GM19372 (cell line): ENCODE measurements at regions not wholly inside any gene's neighbourhood (a gene's known extent, or its start where the extent isn't known, plus 50 kb on each side); places are given as distances from the start of the nearest gene placed in this dataset.
"Not testable (repeated sequence)": the region's sequence is repeated elsewhere in the genome, so short reads cannot be mapped to it uniquely, and the experiment has no call there.

ENCODE experiments used
- ATAC-seq: cut with Tn5 transposase; IDR thresholded peaks from one replicate; pipeline ENCODE4 v1.9.1; 2021; ENCODE audit warnings: mild to moderate bottlenecking, low read depth, moderate library complexity; ENCODE audit not compliant: unreplicated experiment

- no peak for ATAC-seq
These were observed 144.2 kb upstream of the RAPGEF2 start for GRCh38 chr4:158958489-158959270.

DNA sequence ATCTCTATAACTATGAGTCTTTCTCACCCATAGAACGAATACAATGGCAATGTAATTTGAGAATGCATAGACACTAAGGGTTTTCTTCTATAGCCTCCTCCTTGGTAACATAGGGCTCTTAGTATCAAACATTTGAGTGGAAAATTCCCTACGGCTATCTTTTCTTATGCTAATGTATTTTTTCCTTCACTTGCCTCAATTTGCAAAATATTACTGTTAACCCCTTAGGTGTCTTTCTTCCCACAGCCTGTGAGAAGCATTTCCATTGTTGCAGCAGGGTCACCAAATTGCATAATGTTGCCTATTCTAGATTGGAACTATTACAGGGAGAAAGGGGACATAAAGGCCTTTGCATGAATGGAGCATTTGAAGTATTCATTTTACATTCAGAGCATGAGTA lies 140.5 kb upstream of the RAPGEF2 start:
- ATAC-seq: no peak

DNA sequence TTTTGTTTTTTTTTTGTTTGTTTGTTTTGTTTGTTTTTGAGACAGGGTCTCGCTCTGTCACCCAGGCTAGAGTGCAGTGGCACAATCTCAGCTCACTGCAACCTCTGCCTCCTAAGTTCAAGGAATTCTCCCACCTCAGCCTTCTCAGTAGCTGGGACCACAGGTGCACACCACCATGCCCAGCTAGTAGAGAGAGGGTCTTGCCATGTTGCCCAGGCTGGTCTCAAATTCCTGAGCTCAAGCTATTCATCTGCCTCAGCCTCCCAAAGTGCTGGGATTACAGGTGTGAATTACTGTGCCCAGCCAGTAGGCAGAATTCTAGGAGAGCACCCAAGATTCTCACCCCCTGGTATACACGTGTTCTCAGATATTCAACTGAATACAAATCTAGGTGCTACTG lies 139.6 kb upstream of the RAPGEF2 start:
- not testable (repeated sequence) for ATAC-seq

- no peak for ATAC-seq
These were observed 138.7 kb upstream of the RAPGEF2 start for GRCh38 chr4:158964114-158964727.

DNA sequence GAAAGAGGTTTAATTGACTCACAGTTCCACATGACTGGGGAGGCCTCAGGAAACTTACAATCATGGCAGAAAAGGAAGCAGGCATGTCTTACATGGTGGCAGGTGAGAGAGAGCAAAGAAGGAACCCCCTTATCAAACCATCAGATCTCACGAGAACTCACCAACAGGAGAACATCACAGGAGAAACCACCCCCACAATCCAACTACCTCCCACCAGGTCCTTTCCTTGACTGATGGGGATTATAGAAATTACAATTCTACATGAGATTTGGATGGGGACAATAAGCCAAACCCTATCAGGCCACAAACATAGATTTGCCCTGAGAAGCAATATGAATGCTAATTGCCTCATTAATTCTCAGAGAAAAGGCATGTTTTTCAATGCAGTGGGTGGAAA lies 138.2 kb upstream of the RAPGEF2 start:
- ATAC-seq: no peak

- ATAC-seq: no peak
These were observed 137.7 kb upstream of the RAPGEF2 start for GRCh38 chr4:158965226-158965625.

DNA sequence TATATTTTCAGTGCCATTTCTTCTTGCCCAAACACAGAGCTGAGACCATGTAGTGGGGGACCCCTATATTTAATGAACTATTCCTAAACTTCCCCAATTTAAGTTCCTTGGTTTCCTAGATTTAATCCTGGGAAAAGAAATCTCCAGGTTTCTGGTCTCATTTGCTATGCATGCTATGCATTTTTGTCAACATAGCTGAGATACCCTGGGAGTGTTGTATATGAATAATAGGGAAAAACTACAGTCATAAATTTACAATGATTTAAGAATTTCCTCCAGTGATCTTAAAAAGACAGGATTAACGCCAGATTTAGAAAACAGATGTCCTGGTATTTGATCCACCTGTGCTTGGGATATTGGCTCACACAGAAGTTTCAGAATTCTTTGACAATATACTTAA lies 136.8 kb upstream of the RAPGEF2 start:
- ATAC-seq: no peak

DNA sequence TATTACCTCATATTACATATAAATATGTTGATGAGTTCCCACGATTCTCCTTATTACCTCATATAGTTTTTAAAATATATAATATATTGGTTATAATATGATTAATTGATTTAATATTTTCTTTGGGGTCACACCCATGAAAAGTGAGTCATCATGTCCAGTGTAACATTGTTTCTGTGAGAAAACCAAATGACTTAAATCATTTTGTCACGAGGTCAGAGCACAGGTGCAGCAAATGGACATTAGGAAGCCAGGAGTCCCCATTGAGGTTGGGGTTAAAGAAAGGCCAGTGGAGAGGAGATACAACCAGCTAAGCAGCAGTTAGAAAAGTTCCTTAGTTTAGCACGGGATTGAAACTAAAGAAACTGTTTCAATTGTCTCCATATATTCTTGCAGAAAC lies 133.9 kb upstream of the RAPGEF2 start:
- no peak for ATAC-seq

DNA sequence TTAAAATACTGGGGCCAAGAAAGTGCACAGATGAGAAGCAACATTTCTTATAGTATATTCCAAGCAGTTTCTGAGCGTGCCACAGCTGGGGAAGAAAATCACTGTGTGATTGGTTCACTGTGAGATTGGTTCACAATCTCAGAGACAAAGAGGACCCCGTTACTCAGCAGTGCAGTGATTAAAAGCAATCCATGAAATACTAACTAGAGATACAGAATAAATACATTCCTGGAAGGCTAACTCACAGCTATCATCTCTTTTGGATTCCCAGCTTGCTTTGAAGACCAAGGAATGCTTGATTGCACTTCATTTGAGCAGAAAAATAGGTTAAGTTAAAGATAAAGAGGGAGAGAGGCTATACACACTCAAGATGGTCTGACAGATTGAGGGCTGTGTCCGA lies 132.1 kb upstream of the RAPGEF2 start:
- ATAC-seq: no peak

DNA sequence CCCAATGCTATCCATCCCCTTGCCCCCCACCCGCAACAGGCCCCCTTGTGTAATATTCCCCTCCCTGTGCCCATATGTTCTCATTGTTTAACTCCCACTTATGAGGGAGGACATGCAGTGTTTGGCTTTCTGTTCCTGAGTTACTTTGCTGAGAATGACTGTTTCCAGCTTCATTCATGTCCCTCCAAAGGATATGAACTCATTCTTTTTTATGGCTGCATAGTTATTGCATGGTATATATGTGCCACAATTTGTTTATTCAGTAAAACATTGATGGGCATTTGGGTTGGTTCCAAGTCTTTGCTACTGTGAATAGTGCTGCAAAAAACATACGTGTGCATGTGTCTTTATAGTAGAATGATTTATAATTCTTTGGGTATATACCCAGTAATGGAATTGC lies 128.4 kb upstream of the RAPGEF2 start:
- ATAC-seq: not testable (repeated sequence)

DNA sequence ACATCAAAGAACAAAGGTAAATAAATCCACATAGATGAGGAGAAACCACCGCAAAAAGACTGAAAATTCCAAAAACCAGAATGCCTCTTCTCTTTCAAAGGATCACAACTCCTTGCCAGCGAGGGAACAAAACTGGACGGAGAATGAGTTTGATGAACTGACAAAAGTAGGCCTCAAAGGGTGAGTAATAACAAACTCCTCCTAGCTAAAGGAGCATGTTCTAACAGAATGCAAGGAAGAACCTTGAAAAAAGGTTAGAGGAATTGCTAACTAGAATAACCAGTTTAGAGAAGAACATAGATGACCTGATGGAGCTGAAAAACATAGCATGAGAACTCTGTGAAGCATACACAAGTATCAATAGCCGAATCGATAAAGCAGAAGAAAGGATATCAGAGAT lies 122.2 kb upstream of the RAPGEF2 start:
- ATAC-seq: not testable (repeated sequence)

DNA sequence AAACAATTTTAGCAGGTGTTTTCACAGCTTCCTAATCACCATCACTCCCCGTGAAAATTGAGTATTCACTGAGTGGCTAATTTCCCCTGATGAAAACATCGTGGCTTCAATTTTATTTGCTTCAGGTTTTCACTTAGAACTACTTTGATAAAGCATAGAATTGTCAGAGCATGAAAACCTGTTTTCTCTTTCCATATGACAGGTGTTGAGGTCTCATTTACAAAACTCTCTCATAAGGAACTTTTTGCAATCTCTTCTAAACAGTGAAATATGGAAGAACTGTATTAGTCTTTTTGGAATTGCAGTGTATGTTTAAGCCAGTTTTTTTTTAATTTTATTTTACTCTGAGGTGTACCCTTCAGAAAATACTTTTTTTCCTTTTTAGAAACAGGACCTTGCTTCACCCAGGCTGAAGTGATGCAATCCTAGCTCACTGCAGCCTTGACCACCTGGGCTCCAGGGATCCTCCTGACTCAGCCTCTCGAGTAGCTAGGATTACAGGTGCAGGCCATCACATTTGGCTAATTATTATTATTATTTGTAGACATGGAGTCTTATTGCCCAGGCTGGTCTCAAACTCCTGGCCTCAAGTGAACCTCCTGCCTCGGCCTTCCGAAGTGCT lies 111.2 kb upstream of the RAPGEF2 start:
- no peak for ATAC-seq

- ATAC-seq: no peak
These were observed 109.0 kb upstream of the RAPGEF2 start for GRCh38 chr4:158993891-158994290.

GRCh38 chr4:158995040-158995439 lies 107.8 kb upstream of the RAPGEF2 start:
- ATAC-seq: no peak

DNA sequence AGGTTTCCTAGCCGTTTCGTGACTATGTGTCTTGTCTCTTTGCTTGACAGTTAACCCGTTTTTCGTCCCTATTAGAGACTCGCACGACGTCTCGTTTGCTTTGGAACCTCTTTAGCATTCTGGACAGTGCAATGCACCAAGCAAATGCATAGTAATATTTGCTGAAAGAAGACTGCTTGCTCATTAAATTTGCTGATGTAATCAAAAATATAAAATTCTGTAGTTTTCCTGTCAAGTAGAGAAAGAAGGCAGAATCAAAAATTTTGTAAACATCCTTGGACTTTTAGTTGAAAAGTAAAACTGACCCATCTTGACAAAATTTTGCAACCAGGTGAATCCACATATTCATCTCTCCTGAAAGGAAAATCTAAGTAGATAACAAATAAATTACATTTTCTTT lies 106.9 kb upstream of the RAPGEF2 start:
- ATAC-seq: no peak

DNA sequence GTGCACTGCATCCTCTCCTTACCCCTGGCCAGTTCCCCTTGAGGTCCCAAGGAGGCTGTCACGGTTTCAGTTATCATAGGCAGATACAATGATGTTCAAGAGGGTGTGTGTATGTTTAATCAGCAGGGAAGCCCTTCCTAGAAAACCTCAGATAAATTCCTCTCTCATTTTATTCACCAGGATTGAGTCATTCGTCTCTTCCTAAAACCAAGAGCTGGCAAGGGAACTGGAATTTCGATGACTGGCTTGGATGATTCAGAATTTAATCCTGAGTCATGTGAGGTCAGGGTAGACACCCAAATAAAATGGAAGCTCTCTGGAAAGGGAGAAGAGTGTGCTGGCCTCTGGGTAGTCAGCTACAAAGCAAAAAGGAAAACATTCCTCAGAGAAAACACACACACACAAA lies 106.2 kb upstream of the RAPGEF2 start:
- no peak for ATAC-seq

- ATAC-seq: no peak
These were observed 105.1 kb upstream of the RAPGEF2 start for GRCh38 chr4:158997660-158998349.

- ATAC-seq: no peak
These were observed 104.3 kb upstream of the RAPGEF2 start for GRCh38 chr4:158998624-158999023.

DNA sequence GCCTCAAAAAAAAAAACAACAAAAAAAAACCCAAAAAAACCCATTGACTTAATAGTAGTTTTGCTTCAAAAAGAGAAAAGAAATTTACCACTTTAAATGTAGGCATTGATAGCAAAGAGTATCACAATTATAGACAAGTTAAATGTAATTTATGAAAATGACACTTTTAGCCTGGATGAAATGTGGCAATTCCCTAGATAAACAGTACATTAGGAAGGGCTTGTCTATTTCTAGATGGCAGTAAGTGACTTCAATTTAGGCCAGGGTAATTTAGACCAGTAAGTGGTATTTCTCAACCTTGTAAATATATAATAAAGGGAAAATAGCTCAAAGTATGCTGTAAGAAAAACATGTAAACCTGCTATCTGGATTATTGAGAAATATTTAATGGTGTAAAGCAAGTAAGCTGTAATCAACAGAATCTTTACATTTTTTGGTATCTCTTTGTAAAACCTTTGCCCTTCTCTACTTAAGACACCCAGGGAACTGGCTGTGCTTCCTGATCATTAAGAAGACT lies 103.7 kb upstream of the RAPGEF2 start:
- ATAC-seq: no peak

DNA sequence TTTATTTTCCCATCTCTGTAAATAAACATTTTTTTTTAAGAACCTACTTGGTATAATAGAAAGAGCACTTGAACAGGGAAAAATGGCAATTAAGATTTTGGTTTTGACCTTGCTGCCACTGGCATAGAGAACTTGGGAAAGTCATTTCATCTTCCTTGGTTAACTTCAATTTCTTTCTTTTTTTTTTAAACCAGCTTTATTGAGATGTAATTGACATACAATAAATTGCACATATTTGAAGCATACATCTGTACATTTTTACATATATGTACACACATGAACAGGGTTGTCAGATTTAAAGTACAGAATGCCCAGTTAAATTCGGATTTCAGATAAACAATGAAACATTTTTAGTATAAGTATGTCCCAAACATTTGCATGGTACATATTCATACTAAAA lies 103.0 kb upstream of the RAPGEF2 start:
- ATAC-seq: no peak

GRCh38 chr4:159002950-159003349 lies 99.9 kb upstream of the RAPGEF2 start:
- ATAC-seq: no peak
